Endothelial cell of umbilical vein (primary cell): ENCODE measurements at regions not wholly inside any gene's neighbourhood (a gene's known extent, or its start where the extent isn't known, plus 50 kb on each side); places are given as distances from the start of the nearest gene placed in this dataset.

Experiments
- BruUV-seq: library from RNA; stranded (reverse); fragments of 400-500 nt; replicated peaks from 2 replicates; lab custom pipeline; 2021; lab: Mats Ljungman, UMichigan
- CTCF ChIA-PET: fragments of 300-600, 350-600 bp; sonication (Branson Sonifier 250); formaldehyde crosslinking; loops from one replicate; lab custom pipeline; 2021; ENCODE audit warnings: antibody characterized with exemption, inconsistent platforms; lab: Charles Lee
- POLR2A ChIA-PET: fragments of 300-600, 350-600 bp; sonication (Branson Sonifier 250); formaldehyde crosslinking; loops from one replicate; lab custom pipeline; 2021; ENCODE audit warnings: antibody characterized with exemption, inconsistent platforms; lab: Charles Lee
- DNase-seq: peaks from one replicate; pipeline ENCODE4 v3.0.0-alpha.2; 2011; ENCODE audit warnings: low read depth, low spot score
- FAIRE-seq: peaks from 2 replicates; lab custom pipeline; 2011; peaks lifted over from hg19 to GRCh38; lab: Jason Lieb, UNC
- H2AFZ ChIP-seq: 2 replicates; pipeline ENCODE4 v1.6.0; 2012; ENCODE audit warnings: low read depth, low read length, control low read depth, inconsistent platforms
- H3K27ac ChIP-seq: 2 replicates; pipeline ENCODE4 v1.5.1; 2011; ENCODE audit warnings: low read depth, mild to moderate bottlenecking, control low read depth, low read length, moderate library complexity; ENCODE audit not compliant: insufficient read depth
- H3K27me3 ChIP-seq, 2 experiments: 2 replicates each; pipeline versions ENCODE4 v1.6.0 to v1.6.1; 2011; ENCODE audit warnings: low read length in 2 of 2, mixed read lengths in 1 of 2; ENCODE audit not compliant: control insufficient read depth in 2 of 2, insufficient read depth in 2 of 2
- H3K36me3 ChIP-seq, 2 experiments: 2 replicates in 1 of 2; 3 replicates in 1 of 2; pipeline ENCODE4 v1.5.1; 2011; ENCODE audit warnings: low read length in 2 of 2, mild to moderate bottlenecking in 1 of 2, moderate library complexity in 1 of 2; ENCODE audit not compliant: control insufficient read depth in 2 of 2, insufficient read depth in 2 of 2; ENCODE audit errors: extremely low read depth in 1 of 2
- H3K4me1 ChIP-seq: 3 replicates; pipeline ENCODE4 v1.5.1; 2011; ENCODE audit warnings: mild to moderate bottlenecking, low read length; ENCODE audit not compliant: control insufficient read depth, insufficient read depth; ENCODE audit errors: extremely low read depth
- H3K4me2 ChIP-seq: 2 replicates; pipeline ENCODE4 v1.6.1; 2011; ENCODE audit warnings: low read length, control low read depth, mixed read lengths; ENCODE audit not compliant: insufficient read depth
- H3K4me3 ChIP-seq, 3 experiments: fragments of 200-600 bp in 1 of 3; sonication (generic), shearing (Covaris generic) in 1 of 3; replicated peaks in 1 of 3; 2 replicates each; pipeline ENCODE4 v1.5.1; 2011 to 2016; ENCODE audit warnings: control low read depth in 3 of 3, low read length in 3 of 3, mild to moderate bottlenecking in 2 of 3, inconsistent platforms in 1 of 3, low read depth in 1 of 3, moderate library complexity in 1 of 3; ENCODE audit not compliant: insufficient read depth in 1 of 3
- H3K79me2 ChIP-seq: 2 replicates; pipeline ENCODE4 v1.6.0; 2012; ENCODE audit warnings: low read length, inconsistent platforms; ENCODE audit not compliant: control insufficient read depth, insufficient read depth
- H3K9ac ChIP-seq: replicated peaks from 2 replicates; pipeline ENCODE3; 2011; ENCODE audit warnings: low read length, control low read depth; ENCODE audit not compliant: insufficient read depth; ENCODE audit errors: extremely low read depth
- H3K9me1 ChIP-seq: replicated peaks from 3 replicates; pipeline ENCODE4 v1.6.0; 2011; ENCODE audit warnings: mild to moderate bottlenecking, low read length; ENCODE audit not compliant: control insufficient read depth, insufficient read depth; ENCODE audit errors: extremely low read depth
- H3K9me3 ChIP-seq: replicated peaks from 2 replicates; pipeline ENCODE4 v1.5.1; 2012; ENCODE audit warnings: low read length, inconsistent platforms; ENCODE audit not compliant: control insufficient read depth, insufficient read depth
- H4K20me1 ChIP-seq: replicated peaks from 2 replicates; pipeline ENCODE3; 2011; ENCODE audit warnings: mild to moderate bottlenecking, low read length; ENCODE audit not compliant: control insufficient read depth, insufficient read depth; ENCODE audit errors: extremely low read depth
- EZH2 ChIP-seq: IDR thresholded peaks from 2 replicates; pipeline ENCODE4 v1.6.1; 2012; ENCODE audit warnings: borderline replicate concordance, low read depth, mild to moderate bottlenecking, moderate library complexity, low read length, inconsistent platforms; ENCODE audit not compliant: severe bottlenecking
- FOS ChIP-seq: IDR thresholded peaks from 2 replicates; pipeline ENCODE4 v1.6.1; 2011; ENCODE audit warnings: mild to moderate bottlenecking, low read length, moderate library complexity, borderline replicate concordance; ENCODE audit not compliant: insufficient read depth
- GATA2 ChIP-seq: IDR thresholded peaks from 2 replicates; pipeline ENCODE4 v1.7.0; 2011; ENCODE audit warnings: low read depth, mild to moderate bottlenecking, moderate library complexity, mixed read lengths, low read length; ENCODE audit not compliant: insufficient read length, insufficient read depth
- JUN ChIP-seq: IDR thresholded peaks from 2 replicates; pipeline ENCODE4 v1.6.1; 2011; ENCODE audit warnings: borderline replicate concordance, low read depth; ENCODE audit not compliant: insufficient read length, insufficient read depth
- MAX ChIP-seq: IDR thresholded peaks from 2 replicates; pipeline ENCODE4 v1.6.1; 2011; ENCODE audit not compliant: insufficient read depth, insufficient read length
- MYC ChIP-seq: IDR thresholded peaks from one replicate; pipeline ENCODE4 v1.6.1; 2011; ENCODE audit warnings: mild to moderate bottlenecking, low read depth, low read length
- POLR2A ChIP-seq: IDR thresholded peaks from 2 replicates; pipeline ENCODE4 v1.6.1; 2012; ENCODE audit warnings: low read depth, mild to moderate bottlenecking, control low read depth, low read length
- POLR2AphosphoS5 ChIP-seq: IDR thresholded peaks from 2 replicates; pipeline ENCODE4 v1.6.1; 2012; ENCODE audit warnings: low read depth, mild to moderate bottlenecking, control low read depth, low read length, moderate library complexity; ENCODE audit not compliant: insufficient read depth
- dilution Hi-C: fragments of 300-500 bp; cut with MboI; formaldehyde crosslinking; loops from one replicate; pipeline ENCODE4 v1.15.0; 2019; ENCODE audit warnings: low sequenced_read_pairs; ENCODE audit not compliant: extremely low pct_ligation_motif_present
- intact Hi-C: fragments of 100-400 bp; cut with micrococcal nuclease; formaldehyde crosslinking; loops from one replicate; pipeline ENCODE4 v1.10.0; 2022
- TF ChIP-seq, protein P1 (sequence below), 2 donors: IDR thresholded peaks; 1 replicate in 1 of 2; 2 replicates in 1 of 2; pipeline ENCODE4 v1.5.1; 2011; ENCODE audit warnings: low read length in 2 of 2, mild to moderate bottlenecking in 2 of 2, moderate library complexity in 2 of 2, control low read depth in 1 of 2, inconsistent platforms in 1 of 2, low read depth in 1 of 2; ENCODE audit not compliant: insufficient read depth in 1 of 2; ENCODE audit errors: extremely low read depth in 1 of 2

DNA sequence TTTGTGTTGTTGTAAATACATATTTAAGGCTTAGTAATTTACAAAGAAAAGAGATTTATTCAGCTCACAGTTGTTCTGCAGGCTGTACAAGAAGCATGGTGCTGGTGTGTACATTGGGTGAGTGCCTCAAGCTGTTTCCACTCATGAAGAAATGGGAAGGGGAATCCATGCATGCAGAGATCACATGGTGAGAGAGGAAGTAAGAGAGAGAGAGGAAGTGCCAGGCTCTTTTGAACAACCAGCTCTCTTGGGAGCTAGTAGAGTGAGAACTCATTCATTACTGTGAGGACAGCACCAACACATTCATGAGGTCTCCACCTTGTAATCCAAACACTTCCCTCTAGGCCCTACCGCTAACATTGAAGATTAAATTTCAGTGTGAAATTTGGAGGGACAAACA is 909.2 kb downstream of the NSUN3 start:
- ChIA-PET CTCF (no interaction called here), POLR2A (no interaction called here)
- Histone ChIP-seq H3K36me3 (no peaks in the 10 kb centered on the region), H4K20me1 (no peaks in the 10 kb centered on the region), H3K4me1 (no peaks in the 10 kb centered on the region), H3K27ac (no peak overlapping the region), H2AFZ (no peak overlapping the region), H3K9me3 (no peaks in the 10 kb centered on the region), H3K4me2 (no peak overlapping the region), H3K79me2 (no peaks in the 10 kb centered on the region), H3K4me3 (no peak overlapping the region), H3K27me3 (no peaks in the 10 kb centered on the region), H3K9ac (no peak overlapping the region), H3K9me1 (no peaks in the 10 kb centered on the region)
- DNase-seq (no peak), FAIRE-seq (no peak)
- no TSS peak for BruUV-seq
- intact Hi-C loops, result no loop called here
- no peak for TF ChIP-seq MAX
- TF ChIP-seq, protein P1, sequence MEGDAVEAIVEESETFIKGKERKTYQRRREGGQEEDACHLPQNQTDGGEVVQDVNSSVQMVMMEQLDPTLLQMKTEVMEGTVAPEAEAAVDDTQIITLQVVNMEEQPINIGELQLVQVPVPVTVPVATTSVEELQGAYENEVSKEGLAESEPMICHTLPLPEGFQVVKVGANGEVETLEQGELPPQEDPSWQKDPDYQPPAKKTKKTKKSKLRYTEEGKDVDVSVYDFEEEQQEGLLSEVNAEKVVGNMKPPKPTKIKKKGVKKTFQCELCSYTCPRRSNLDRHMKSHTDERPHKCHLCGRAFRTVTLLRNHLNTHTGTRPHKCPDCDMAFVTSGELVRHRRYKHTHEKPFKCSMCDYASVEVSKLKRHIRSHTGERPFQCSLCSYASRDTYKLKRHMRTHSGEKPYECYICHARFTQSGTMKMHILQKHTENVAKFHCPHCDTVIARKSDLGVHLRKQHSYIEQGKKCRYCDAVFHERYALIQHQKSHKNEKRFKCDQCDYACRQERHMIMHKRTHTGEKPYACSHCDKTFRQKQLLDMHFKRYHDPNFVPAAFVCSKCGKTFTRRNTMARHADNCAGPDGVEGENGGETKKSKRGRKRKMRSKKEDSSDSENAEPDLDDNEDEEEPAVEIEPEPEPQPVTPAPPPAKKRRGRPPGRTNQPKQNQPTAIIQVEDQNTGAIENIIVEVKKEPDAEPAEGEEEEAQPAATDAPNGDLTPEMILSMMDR (IDR thresholded peaks at IDR 0.05; ENCODE audit: extremely low read depth in 1 of 2, insufficient read depth in 1 of 2, low read depth in 1 of 2, low read length in 2 of 2), result no peak
- TF ChIP-seq JUN, result no peak
- TF ChIP-seq POLR2AphosphoS5, result no peak
- no peak for TF ChIP-seq POLR2A
- TF ChIP-seq FOS, result no peak
- TF ChIP-seq EZH2, result no peak
- no peak for TF ChIP-seq MYC
- no peak for TF ChIP-seq GATA2
- dilution Hi-C loops, result no loop called here
